NOMO-1 (cell line): ENCODE measurements at regions not wholly inside any gene's neighbourhood (a gene's known extent, or its start where the extent isn't known, plus 50 kb on each side); places are given as distances from the start of the nearest gene placed in this dataset.

ENCODE experiments used
- DNase-seq, 2 experiments: peaks; one replicate each; lab custom pipeline; 2025; ENCODE audit not compliant: unreplicated experiment in 2 of 2; lab: John Stamatoyannopoulos, UW

DNA sequence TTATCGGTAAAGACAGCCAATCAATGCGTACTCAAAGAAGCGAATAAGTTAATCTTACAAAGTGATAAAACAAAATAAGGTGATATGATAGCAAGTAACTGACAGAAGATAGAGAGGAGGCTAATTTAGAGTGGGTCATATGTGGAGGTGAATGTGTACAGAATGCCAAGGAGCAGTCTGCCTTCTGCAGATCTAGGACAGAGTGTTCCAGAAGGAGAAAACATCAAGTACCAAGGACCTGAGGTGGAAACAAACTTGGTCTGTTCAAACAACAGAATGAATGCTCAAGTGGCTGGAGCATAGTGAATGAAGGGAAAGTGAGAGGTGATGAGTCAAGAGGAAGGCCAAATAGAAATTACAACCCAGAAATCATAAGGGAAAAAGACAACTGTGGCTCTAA lies 170.3 kb upstream of the BMP4 start:
- no peak for DNase-seq

DNA sequence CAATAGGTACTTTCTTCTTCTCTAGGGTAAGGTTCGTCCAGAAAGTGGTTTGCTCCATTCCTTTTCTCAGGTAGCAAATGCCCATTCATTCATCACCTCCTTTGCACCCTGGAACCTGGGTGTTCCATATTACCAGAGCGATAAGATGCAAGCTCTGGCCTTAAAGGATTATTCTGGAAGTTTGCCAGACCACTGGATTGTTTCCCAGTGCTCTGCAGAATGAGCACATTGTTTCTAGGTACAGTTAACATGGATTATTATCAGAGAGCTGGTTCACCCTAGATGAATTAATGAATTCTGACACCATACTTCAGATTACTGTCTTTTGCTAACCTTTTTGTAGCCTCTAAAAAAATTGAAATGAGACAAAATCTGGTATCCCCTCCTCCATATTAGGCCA lies 170.9 kb upstream of the BMP4 start:
- DNase-seq: no peak

DNA sequence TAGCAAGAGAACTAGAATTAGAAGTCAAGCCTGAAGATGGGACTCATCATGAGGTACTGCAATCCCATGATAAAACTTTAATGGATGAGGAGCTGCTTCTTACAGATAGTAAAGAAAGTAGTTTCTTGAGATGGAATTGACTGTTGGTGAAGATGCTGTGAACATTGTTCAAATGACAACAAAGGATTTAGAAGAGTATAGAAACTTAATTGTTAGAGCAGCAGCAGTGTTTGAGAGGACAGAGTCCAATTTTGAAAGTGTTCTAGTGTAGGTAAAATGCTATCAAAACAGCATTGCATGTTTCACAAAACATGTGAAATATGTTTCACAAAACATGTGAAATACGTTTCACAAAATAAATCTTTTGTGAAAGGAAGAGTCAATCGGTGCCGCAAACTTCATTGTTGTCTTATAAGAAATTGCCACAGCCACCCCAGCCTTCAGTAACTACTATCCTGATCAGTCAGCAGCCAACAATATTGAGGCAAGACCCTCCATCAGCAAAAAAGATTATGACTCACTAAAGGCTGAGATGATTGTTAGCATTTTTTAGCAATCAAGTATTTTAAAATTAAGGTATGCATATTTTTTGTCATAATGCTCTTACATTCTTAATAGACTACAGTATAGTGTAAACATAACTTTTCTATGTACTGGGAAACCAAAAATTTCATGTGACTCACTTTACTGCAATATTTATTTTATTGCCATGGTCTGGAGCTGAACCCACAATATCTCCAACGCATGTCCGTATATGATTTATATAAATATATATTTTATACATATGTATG lies 173.4 kb upstream of the BMP4 start:
- no peak for DNase-seq

DNA sequence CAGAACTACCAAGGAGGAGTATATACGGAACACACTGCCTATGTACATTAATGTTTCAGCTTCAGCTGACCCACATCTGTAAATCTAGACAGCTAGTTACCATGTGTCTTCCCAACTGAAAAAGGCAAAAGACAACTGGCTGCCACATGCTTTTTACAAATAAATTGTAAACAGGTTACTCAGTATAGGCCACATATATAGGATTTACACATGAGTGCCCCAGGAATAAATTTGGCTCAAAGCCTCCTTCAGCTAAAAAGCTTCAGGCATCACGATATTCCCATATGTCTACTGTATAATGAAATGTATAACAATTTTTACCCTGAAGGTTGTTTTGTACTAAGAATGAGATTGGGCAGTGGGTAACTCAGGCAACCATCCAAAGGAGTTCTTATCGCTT lies 175.9 kb upstream of the BMP4 start:
- DNase-seq: no peak

DNA sequence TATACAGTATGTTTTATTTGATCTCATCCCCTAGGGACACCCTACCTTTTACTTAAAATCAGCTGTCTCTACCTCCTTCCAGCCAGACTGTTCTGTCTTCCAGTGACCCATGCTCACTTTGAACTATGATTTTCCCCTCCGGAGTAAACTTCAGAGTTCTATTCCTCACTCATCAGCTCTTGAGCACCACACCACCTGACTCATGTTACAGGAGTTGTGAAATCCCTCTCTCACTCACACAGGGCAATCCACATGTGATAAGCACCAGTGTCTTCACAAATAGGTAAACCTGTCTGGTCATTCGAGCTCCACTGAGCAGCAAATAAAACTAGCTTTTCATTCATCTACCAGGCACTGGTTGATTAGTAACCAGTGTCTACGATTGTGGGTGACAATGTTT lies 177.3 kb upstream of the BMP4 start:
- DNase-seq: no peak

DNA sequence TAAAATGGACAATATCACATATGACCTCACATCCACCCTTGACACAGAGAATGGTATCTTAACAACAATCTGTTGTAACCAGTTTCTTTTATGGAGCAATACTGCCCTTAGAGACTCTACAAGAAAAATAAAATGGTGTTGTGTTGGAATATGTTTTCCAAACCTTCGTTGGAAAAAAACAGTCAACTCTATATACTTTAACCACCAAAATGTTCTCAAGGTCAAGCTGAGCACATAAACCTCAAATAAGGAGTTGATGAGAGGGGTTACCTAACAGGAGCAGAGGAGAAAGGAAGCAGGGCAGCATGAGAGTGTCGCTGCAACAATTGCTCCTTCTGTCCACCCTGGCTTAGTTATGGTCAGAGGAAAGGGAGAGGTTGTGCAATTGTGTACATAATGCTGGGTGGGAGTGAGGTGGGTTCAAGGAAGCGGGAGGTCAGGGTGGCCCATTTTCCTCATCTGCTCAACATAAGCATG lies 179.2 kb upstream of the BMP4 start:
- no peak for DNase-seq

DNA sequence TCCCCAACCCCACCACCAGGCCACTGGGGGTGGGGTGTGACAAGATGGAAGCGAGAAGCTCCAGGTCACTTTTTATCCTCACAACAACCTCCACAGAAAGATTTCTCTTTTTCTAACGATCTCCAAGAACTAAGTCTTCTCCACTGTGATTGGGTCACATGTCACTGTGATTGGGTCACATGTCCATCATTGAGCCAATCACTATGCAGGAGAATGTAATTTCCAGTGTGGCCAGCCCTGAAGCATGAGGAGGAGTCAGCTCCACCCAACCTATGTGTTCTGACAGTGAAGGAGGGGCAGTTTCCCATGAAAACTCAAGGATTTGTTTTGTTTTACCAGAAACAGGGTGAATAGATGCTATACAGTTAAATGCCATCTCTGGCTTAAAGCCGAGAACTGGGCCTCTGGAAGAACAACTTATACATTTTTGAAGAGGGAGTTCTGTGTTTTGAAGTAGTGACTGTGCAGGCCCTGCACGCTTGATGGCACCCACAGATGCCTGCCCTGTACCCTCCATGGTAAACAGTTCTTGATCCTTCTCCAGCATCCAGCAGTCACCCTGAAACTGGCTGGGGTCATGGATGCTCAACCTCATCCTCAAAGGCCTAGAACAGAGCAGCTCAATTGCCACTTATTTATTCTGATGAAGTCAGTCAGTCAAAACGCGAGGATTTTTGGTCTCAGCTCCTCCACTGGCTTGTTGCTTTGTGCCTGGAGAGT lies 180.4 kb upstream of the BMP4 start:
- no peak for DNase-seq

DNA sequence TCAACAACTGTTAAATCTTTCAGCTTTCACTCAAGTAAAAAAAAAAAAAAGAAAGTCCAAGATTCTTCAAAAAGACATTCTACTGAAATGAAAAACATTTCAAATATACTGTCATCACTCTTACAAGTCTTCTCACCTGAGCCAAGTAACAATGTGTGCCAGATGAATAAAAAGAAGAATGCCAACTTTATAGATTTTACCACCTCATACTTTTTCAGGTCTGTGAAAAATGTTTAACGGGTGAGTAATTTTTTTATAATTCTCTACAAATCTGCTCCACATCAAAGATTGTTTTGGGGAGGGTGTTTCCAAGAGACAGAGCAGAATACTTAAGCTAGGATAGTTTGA lies 181.0 kb upstream of the BMP4 start:
- DNase-seq: no peak

DNA sequence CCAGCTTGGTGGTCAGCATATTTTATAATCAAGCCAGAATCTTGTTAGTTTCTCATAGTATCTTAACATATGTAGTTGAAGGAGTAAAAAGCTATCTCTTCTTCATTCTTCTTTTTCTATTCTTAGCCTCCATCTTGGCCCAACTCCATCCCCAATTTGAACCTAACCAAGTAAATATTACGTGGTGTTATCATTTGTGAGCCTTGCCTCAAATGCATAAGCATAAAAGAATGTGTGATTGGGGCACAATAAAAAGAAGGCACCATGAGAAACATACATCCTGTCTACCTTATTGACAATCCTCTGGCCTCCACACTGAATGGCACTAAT lies 181.4 kb upstream of the BMP4 start:
- DNase-seq: no peak

DNA sequence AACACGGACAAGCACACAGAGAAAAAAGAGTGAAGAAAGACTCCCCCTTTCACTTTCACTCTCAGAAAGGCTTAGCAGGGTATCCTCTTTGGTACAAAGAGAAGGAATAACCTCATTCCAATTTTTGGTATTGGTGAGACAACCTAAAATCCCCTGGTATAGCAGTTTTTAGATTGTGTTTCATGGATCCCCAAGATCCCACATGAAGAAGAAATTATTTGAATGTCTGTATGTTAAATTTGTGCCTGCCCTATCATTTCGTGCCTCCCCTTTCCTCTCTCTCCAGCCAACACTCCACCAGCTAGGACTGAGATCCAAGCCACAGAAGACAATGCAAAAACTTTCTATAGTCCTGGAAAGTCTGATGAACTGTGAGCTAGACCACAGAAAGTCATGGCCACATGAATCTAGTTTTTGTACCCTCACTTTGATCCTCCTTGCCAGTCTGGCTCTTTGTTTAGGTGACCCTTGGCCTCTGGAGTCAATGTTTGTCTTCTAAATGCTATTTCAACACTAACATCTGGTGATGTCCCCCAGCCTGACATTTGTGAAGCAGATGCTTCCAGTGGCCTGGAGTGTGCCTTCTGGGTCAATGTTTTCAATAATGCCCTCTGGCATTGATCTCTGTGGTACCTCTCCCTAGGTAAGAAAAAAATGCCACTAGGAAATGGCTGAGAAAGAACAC lies 181.9 kb upstream of the BMP4 start:
- no peak for DNase-seq

DNA sequence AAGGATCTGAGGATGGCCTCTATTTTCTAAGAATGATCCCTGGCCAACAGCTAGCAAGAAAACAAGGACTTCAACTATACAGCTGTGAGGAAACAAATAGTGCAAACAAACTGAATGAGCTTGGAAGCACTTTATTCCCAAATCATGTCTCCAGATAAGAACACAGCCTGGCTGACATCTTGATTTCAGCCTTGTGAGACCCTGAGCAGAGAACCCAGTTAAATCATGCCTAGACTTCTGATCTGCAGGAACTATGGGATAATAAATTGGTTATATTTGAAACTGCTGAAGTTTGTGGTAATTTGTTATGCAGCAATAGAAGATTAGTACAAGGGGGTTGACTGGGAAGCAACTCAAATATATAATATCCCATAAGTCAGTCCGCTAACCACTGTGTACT lies 183.9 kb upstream of the BMP4 start:
- DNase-seq: no peak

DNA sequence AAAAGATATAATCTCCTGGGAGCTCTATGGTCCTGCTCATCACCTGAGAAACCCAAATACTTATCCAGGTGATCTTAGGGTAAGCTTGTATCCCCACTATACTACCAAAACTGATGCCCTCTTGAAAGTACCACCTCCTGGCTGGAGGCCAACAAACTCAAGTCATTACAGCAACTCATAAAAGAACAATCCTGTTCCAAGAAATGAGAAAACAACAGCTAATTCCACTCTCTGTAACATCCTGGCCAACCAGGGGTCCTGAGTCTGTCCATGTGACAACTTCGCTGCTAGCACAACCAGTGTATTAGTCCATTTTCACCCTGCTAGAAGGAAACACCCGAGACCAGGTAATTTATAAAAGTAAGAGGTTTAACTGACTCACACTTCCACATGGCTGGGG lies 190.0 kb upstream of the BMP4 start:
- DNase-seq: no peak

DNA sequence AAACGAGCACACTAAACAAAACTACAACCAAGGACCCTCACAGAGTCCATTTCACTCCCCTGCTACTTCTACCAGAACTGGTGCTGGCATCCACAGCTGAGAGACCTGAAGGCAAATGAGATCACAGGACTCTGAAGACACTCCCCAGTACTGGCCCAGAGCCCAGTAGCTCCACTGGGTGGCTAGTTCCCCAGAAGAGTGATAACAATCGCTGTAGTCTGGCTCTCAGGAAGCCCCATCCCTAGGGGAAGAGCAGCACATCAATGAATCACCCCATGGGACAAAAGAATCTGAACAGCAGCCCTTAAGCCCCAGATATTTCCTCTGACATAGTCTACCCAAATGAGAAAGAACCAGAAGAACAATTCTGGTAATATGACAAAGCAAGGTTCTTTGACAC lies 190.7 kb upstream of the BMP4 start:
- DNase-seq: no peak

DNA sequence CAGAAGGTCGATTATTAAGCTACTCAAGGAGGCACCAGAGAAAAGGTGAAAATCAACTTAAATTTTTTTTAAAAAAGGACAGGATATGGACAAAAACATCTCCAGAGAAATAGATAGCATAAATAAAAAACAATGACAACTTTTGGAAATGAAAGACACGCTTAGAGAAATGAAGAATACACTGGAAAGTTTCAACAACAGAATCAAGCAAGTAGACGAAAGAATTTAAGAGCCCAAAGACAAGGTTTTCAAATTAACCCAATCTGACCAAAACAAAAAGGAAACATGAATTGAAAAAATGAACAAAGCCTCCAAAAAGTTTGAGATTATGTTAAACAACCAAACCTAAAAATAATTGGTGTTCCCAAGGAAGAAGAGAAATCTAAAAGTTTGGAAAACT lies 191.1 kb upstream of the BMP4 start:
- DNase-seq: no peak

DNA sequence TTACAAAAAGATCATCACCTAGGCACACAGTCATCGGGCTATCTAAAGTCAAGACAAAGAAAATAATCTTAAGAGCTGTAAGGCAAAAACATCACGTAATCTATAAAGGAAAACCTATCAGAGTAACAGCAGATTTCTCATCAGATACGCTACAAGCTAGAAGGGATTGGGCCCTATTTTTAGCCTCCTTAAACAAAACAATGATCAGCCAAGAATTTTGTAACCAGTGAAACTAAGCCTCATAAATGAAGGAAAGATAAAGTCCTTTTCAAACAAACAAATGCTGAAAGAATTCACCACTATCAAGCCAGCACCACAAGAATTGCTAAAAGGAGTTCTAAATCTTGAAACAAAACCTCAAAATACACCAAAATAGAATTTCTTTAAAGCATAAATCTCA lies 191.6 kb upstream of the BMP4 start:
- no peak for DNase-seq

DNA sequence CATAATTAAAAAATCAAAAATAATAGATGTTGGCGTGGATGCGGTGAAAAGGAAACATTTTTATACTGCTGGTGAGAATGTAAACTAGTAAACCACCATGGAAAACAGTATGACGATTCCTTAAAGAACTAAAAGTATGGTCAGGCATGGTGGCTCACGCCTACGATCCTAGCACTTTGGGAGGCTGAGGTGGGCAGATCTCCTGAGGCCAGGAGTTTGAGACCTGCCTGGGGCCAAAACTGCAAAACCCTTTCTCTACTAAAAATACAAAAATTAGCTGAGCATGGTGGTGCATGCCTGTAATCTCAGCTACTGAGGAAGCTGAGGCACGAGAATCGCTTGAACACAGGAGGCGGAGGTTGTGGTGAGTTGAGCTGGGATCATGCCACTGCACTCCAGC lies 195.7 kb upstream of the BMP4 start:
- no peak for DNase-seq

DNA sequence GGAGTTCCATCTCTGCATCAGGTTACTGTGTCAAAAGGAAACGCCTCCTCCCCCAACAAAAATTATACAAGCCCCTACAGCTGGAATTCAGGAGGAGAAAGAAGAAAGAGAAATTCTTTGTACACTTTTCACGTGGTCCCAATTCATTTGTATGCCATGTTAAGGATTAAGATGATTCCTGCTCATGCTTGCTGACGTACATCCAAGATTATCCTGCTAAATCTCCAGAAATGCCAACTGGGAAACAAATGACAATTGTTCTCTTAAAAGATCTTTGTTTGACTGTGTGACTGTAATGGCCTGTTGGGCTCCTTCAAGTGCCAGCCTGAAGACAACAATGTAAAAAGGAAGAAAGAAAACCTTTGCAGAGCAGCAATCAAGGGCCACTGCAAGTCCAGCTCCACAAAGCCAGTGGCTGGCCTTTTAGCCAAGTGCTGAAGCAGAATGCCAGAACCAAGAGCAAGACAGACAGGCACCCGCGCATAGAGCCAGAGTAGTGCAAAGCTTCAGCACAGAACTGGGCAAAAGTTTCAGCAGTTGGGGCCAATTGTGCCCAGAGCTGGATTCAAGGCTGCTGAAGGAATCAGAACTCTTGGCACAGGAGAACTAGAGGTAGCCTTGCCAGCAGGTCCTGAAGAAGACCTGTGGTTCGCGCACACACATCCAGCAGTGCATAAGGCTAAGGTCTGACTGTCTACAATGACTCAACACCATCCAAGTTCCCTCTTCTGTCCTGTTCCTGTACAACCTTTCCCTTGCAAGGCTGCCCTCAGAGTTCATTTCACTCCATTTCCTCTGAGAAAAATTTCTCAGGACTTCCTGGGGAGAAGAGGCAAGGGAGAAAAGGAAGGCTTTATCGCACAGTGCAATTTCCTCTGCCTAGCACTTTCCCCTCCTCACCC lies 209.7 kb upstream of the BMP4 start:
- no peak for DNase-seq

DNA sequence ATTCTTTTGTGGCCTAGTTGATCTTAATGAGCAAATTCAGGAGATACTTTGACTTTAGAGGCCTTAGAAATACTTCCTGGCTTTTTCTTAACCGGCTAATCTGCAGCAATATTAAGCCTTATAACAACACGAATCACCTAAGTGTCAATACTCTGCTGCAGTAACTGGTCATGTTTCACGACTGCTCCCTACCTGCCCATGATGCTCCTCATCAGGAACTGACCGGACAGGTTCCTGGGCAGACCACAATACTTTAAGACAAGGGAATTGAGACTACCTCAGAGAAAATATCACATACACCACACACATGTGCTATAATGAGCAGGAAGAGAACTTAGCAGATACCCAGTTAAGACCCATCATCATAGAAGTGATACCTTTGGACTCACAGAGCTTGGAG lies 211.9 kb upstream of the BMP4 start:
- DNase-seq: no peak

DNA sequence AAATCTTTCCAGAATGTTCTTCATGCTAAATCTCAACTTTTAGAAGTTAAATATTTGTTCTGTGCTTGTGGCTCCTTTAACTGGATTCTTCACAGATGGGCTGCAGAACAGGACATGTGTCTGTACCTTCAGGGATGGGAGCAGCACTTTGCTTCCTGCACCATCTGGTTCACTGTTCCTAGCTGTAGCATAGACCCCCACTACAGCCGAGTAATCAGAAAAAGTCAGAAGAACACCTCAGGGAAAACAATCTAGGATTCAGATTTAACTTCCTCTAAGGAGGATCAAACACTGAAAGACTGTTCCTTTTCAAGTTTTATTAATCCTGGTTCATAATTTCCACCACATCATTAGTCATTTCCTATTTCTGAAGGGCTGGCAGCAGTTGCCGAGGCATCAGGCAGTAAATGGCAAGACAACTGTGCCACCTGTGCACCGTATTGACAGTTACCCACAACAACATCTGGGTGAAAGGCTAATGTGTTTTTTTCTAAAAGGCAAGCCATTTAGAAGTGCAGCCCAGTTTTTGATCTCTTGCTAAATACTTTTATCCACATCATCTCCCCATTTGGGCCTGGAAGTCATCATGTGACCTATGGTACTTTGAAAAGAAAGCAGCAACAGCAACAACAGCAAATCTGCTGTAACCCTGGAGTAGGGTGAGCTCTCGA lies 212.8 kb upstream of the BMP4 start:
- DNase-seq: peak in 1 of 2 experiments; percentile 28

DNA sequence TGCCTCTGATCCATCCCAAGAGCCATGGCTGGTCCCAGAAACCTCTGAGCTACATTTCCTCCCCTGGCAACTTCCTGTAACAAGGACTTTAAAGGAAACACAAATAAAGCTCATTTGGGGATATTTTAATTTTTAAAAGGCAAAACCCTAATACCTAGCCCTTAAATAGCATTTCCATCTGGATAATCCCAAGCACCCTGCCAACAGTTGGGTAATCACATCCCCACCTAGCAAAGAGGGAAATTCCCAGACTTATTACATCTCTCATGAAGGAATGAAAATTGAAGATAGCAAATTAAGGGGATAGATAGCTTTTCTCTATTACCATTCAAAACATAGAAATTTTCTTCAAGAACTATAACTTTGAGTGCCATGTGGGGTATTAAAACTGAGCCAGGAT lies 213.7 kb upstream of the BMP4 start:
- no peak for DNase-seq

DNA sequence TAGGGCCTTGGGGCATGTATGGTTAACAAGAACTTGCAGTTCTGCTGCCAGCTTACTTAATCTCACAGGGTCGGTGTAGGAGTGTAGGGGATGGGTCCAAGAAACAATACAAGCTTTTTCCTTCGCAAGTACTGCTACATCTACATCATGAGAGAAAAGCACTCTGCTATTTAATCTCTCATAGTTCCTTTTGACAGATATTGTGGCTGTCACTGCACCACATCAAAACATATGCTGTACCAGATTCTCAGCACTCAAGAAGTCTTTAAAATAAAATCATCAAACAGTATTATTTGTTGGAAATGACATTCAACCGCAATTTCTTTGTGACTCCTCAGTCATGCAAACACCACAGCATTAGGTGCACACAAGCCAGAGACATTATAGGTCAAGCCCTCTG lies 215.5 kb upstream of the BMP4 start:
- no peak for DNase-seq
